Calu3 (cell line): ENCODE measurements at regions not wholly inside any gene's neighbourhood (a gene's known extent, or its start where the extent isn't known, plus 50 kb on each side); places are given as distances from the start of the nearest gene placed in this dataset.

ENCODE experiments used
- BruUV-seq: library from RNA; stranded (reverse); fragments of 400-500 nt; replicated peaks from 2 replicates; lab custom pipeline; 2021; lab: Mats Ljungman, UMichigan
- CTCF ChIA-PET: fragments of 300-600 bp; sonication (Branson Sonifier 250); formaldehyde crosslinking; loops from one replicate; lab custom pipeline; 2022; ENCODE audit warnings: antibody characterized with exemption; lab: Charles Lee
- DNase-seq: peaks from one replicate; pipeline ENCODE4 v3.0.0; 2022
- H3K27ac Mint-ChIP-seq: one replicate; pipeline ENCODE4 v1.8.0; 2022; ENCODE audit warnings: mixed read lengths; ENCODE audit not compliant: unreplicated experiment
- H3K27me3 Mint-ChIP-seq: one replicate; pipeline ENCODE4 v1.8.0; 2022; ENCODE audit warnings: mixed read lengths; ENCODE audit not compliant: unreplicated experiment
- H3K36me3 Mint-ChIP-seq: one replicate; pipeline ENCODE4 v1.8.0; 2022; ENCODE audit warnings: mild to moderate bottlenecking, moderate library complexity, mixed read lengths; ENCODE audit not compliant: insufficient read depth, unreplicated experiment
- H3K4me1 Mint-ChIP-seq: one replicate; pipeline ENCODE4 v1.8.0; 2022; ENCODE audit warnings: mild to moderate bottlenecking, low read depth, mixed read lengths; ENCODE audit not compliant: unreplicated experiment
- H3K4me3 Mint-ChIP-seq: one replicate; pipeline ENCODE4 v1.8.0; 2022; ENCODE audit warnings: mild to moderate bottlenecking, low read depth, moderate library complexity, mixed read lengths; ENCODE audit not compliant: unreplicated experiment
- H3K9me3 Mint-ChIP-seq: one replicate; pipeline ENCODE4 v1.8.0; 2022; ENCODE audit warnings: low read depth, mixed read lengths; ENCODE audit not compliant: unreplicated experiment
- CTCF ChIP-seq: fragments of 200-600 bp; IDR thresholded peaks from one replicate; pipeline ENCODE4 v1.8.0; 2022; ENCODE audit warnings: antibody characterized with exemption; ENCODE audit not compliant: unreplicated experiment
- intact Hi-C: fragments of 100-400 bp; cut with micrococcal nuclease; formaldehyde crosslinking; loops from one replicate; pipeline ENCODE4 v1.10.0; 2022; ENCODE audit not compliant: unreplicated experiment

- no TSS peak for BruUV-seq
- H3K9me3 Mint-ChIP-seq: peaks cover 8% of the 10 kb centered on the region
- H3K4me1 Mint-ChIP-seq: no peaks in the 10 kb centered on the region
These were observed 1837.0 kb upstream of the PCDH7 start for GRCh38 chr4:28883211-28883610.

GRCh38 chr4:28886934-28887333, 1833.2 kb upstream of the PCDH7 start:
- no peak overlapping the region for H3K27ac Mint-ChIP-seq
- peaks cover 4% of the 10 kb centered on the region for H3K9me3 Mint-ChIP-seq
- DNase-seq: no peak
- intact Hi-C loops: no loop called here
- no peaks in the 10 kb centered on the region for H3K36me3 Mint-ChIP-seq
- H3K27me3 Mint-ChIP-seq: no peaks in the 10 kb centered on the region
- no TSS peak for BruUV-seq
- H3K4me1 Mint-ChIP-seq: no peaks in the 10 kb centered on the region
- no peak for TF ChIP-seq CTCF
- H3K4me3 Mint-ChIP-seq: no peak overlapping the region
- CTCF ChIA-PET: no interaction called here

More at GRCh38 chr4:28883211-28883610, 1837.0 kb upstream of the PCDH7 start:
- intact Hi-C loops: no loop called here
- Mint-ChIP-seq H3K4me3 (no peak overlapping the region), H3K27ac (no peak overlapping the region), H3K27me3 (no peaks in the 10 kb centered on the region), H3K36me3 (no peaks in the 10 kb centered on the region)
- no peak for DNase-seq
- no peak for TF ChIP-seq CTCF
- CTCF ChIA-PET: no interaction called here

GRCh38 chr4:28890949-28891775, 1829.0 kb upstream of the PCDH7 start:
- H3K27ac Mint-ChIP-seq: no peak overlapping the region
- no peaks in the 10 kb centered on the region for H3K36me3 Mint-ChIP-seq
- H3K9me3 Mint-ChIP-seq: peaks cover 5% of the 10 kb centered on the region
- H3K4me1 Mint-ChIP-seq: no peaks in the 10 kb centered on the region
- TF ChIP-seq CTCF: no peak
- H3K27me3 Mint-ChIP-seq: no peaks in the 10 kb centered on the region
- no TSS peak for BruUV-seq
- H3K4me3 Mint-ChIP-seq: no peak overlapping the region
- CTCF ChIA-PET: no interaction called here
- intact Hi-C loops: no loop called here
- no peak for DNase-seq

- no peaks in the 10 kb centered on the region for H3K4me1 Mint-ChIP-seq
- TF ChIP-seq CTCF: no peak
- no peak overlapping the region for H3K4me3 Mint-ChIP-seq
- H3K27me3 Mint-ChIP-seq: no peaks in the 10 kb centered on the region
- CTCF ChIA-PET: no interaction called here
- intact Hi-C loops: no loop called here
- BruUV-seq: no TSS peak
- no peaks in the 10 kb centered on the region for H3K36me3 Mint-ChIP-seq
- no peak for DNase-seq
- H3K9me3 Mint-ChIP-seq: peaks cover 7% of the 10 kb centered on the region
- no peak overlapping the region for H3K27ac Mint-ChIP-seq
These were observed 1806.7 kb upstream of the PCDH7 start for GRCh38 chr4:28913466-28913865.
